SK-N-SH (cell line): ENCODE measurements at regions not wholly inside any gene's neighbourhood (a gene's known extent, or its start where the extent isn't known, plus 50 kb on each side); places are given as distances from the start of the nearest gene placed in this dataset.

Source experiments
- CTCF ChIP-seq: fragments of 200-600 bp; sonication (generic); IDR thresholded peaks from 2 replicates; pipeline ENCODE4 v1.6.1; 2017; ENCODE audit warnings: antibody characterized with exemption, mild to moderate bottlenecking, moderate library complexity
- EZH2phosphoT487 ChIP-seq: fragments of 200-600 bp; sonication (generic); IDR thresholded peaks from 2 replicates; pipeline ENCODE4 v1.6.1; 2017; ENCODE audit warnings: low read depth, mixed run types, mild to moderate bottlenecking, antibody characterized with exemption, moderate library complexity, borderline replicate concordance
- FOSL2 ChIP-seq: IDR thresholded peaks from 2 replicates; pipeline ENCODE4 v1.4.0; 2012; ENCODE audit warnings: low read depth, mild to moderate bottlenecking, moderate library complexity, borderline replicate concordance
- FOXM1 ChIP-seq: IDR thresholded peaks from 2 replicates; pipeline ENCODE4 v1.4.0; 2012; ENCODE audit warnings: low read depth, mild to moderate bottlenecking
- JUND ChIP-seq: IDR thresholded peaks from 2 replicates; pipeline ENCODE4 v1.4.0; 2012
- POLR2AphosphoS5 ChIP-seq: IDR thresholded peaks from 2 replicates; pipeline ENCODE4 v1.6.1; 2012; ENCODE audit warnings: low read depth, low read length
- RAD21 ChIP-seq: IDR thresholded peaks from 2 replicates; pipeline ENCODE4 v1.6.1; 2012; ENCODE audit warnings: mild to moderate bottlenecking, low read length
- TAF1 ChIP-seq: IDR thresholded peaks from 2 replicates; pipeline ENCODE4 v1.6.1; 2012; ENCODE audit warnings: low read depth, mild to moderate bottlenecking, low read length, moderate library complexity, borderline replicate concordance
- TEAD4 ChIP-seq: IDR thresholded peaks from 2 replicates; pipeline ENCODE4 v1.4.0; 2012; ENCODE audit warnings: mild to moderate bottlenecking, borderline replicate concordance; ENCODE audit not compliant: insufficient read depth
- YY1 ChIP-seq: IDR thresholded peaks from 2 replicates; pipeline ENCODE4 v1.4.0; 2012; ENCODE audit warnings: low read depth, mild to moderate bottlenecking

GRCh38 chr22:22772396-22772795, 115.2 kb upstream of the IGLL5 start:
- TF ChIP-seq YY1 (no peak), EZH2phosphoT487 (no peak), JUND (no peak), RAD21 (no peak), CTCF (no peak), TEAD4 (no peak), TAF1 (no peak), POLR2AphosphoS5 (no peak), FOXM1 (no peak), FOSL2 (no peak)
